HUES48 (cell line): ENCODE measurements at regions not wholly inside any gene's neighbourhood (a gene's known extent, or its start where the extent isn't known, plus 50 kb on each side); places are given as distances from the start of the nearest gene placed in this dataset.
A peak's percentile ranks its signal among the peaks of the same experiment; 100 is the strongest.
"Not testable (repeated sequence)": the region's sequence is repeated elsewhere in the genome, so short reads cannot be mapped to it uniquely, and the experiment has no call there.

Experiments
- H3K27ac ChIP-seq: one replicate; pipeline ENCODE4 v1.7.0; 2013; ENCODE audit warnings: low read depth, low read length, inconsistent platforms
- H3K27me3 ChIP-seq: 2 replicates; pipeline ENCODE4 v1.6.1; 2013; ENCODE audit warnings: mild to moderate bottlenecking, low read length; ENCODE audit not compliant: control insufficient read depth, insufficient read depth
- H3K36me3 ChIP-seq: 2 replicates; pipeline ENCODE4 v1.6.1; 2013; ENCODE audit warnings: low read length; ENCODE audit not compliant: control insufficient read depth, insufficient read depth
- H3K4me1 ChIP-seq: 2 replicates; pipeline ENCODE4 v1.6.1; 2013; ENCODE audit warnings: mild to moderate bottlenecking, low read length; ENCODE audit not compliant: control insufficient read depth, insufficient read depth
- H3K4me3 ChIP-seq: 2 replicates; pipeline ENCODE4 v1.5.1; 2013; ENCODE audit warnings: mild to moderate bottlenecking, low read depth, low read length
- H3K9ac ChIP-seq: 2 replicates; pipeline ENCODE4 v1.6.1; 2013; ENCODE audit warnings: mild to moderate bottlenecking, low read depth, low read length, moderate library complexity
- H3K9me3 ChIP-seq: 2 replicates; pipeline ENCODE4 v1.6.1; 2013; ENCODE audit warnings: low read length; ENCODE audit not compliant: control insufficient read depth, insufficient read depth

DNA sequence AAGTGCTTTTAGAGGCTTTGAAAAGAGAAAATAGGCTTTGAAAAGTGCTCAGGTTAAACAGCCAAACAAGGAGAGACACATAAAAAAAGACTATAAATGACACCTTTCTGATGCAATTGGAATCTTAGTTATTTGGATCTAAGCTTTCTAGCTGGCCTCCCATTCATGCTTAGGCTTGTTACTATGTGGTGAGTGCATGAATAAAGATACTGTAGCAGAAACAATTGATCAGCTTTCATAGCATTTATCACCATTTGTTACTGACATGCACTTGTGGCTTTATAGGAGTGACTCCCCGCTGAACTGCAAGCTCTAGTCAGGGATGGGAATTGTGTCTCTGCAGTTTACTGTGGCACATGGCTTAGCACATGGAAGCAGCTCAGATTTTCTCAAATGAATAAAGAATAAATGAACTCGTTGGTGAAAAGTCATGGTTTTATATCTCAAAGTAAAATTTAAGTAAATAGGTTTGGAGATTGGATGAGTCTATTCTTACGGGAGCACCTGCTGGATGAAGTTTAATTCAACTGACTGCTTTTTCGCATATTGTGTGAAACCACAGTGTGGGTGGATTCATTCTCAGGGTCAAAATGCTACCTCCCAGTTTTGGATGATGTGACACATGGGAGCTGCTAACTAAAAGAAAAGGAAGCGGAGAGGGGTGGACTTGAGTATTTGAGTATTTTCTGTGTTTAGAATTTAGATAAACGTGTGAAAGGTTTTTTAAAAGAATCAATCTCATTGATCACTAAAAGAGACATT is 91.1 kb upstream of the NOL4 start:
- Histone ChIP-seq H3K9ac (no peak overlapping the region), H3K4me1 (no peaks in the 10 kb centered on the region), H3K27me3 (no peaks in the 10 kb centered on the region), H3K27ac (no peak overlapping the region), H3K36me3 (no peaks in the 10 kb centered on the region), H3K9me3 (no peaks in the 10 kb centered on the region), H3K4me3 (no peak overlapping the region)

DNA sequence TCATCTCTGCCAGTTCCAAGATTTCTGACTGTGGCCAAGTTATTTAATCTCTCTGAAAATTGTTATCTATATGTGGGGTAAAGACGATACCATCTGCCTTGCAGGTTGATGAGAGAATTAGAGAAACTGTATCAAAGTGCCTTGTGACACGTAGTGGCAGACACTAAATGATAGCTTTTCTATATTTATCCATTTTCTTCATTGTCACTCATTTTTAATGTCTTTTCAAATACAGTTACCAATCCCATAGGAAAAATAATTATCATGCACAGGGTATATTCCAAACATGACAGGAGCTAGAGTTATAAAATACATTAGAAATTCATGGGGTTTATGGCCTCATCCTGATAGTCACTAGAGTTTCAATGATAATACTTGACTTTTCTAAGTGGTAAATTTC is 95.6 kb upstream of the NOL4 start:
- Histone ChIP-seq H3K36me3 (no peaks in the 10 kb centered on the region), H3K27ac (no peak overlapping the region), H3K4me3 (no peak overlapping the region), H3K27me3 (no peaks in the 10 kb centered on the region), H3K9ac (no peak overlapping the region), H3K4me1 (no peaks in the 10 kb centered on the region), H3K9me3 (no peaks in the 10 kb centered on the region)

DNA sequence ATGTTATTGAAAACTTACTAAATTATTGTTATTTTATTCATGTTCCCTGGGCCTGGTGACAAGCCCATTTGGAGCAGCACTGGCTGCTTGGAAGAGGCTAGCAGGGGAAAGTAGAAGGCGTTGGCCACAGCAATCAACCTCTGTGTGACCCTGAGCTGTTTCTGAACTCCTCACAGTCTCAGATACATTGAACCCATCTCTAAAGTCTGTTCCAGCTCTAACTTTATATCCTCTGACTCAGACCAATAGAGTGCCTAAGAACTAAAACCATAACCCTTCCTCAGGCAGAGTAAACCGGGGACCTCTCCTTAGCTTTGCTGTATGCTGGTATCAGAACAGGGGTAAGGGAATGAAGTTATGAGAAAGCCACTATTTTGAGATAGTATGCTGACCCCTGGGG is 96.4 kb upstream of the NOL4 start:
- no peaks in the 10 kb centered on the region for H3K36me3 ChIP-seq
- no peak overlapping the region for H3K27ac ChIP-seq
- no peaks in the 10 kb centered on the region for H3K9me3 ChIP-seq
- no peaks in the 10 kb centered on the region for H3K27me3 ChIP-seq
- H3K9ac ChIP-seq, result no peak overlapping the region
- H3K4me1 ChIP-seq, result no peaks in the 10 kb centered on the region
- H3K4me3 ChIP-seq, result no peak overlapping the region

DNA sequence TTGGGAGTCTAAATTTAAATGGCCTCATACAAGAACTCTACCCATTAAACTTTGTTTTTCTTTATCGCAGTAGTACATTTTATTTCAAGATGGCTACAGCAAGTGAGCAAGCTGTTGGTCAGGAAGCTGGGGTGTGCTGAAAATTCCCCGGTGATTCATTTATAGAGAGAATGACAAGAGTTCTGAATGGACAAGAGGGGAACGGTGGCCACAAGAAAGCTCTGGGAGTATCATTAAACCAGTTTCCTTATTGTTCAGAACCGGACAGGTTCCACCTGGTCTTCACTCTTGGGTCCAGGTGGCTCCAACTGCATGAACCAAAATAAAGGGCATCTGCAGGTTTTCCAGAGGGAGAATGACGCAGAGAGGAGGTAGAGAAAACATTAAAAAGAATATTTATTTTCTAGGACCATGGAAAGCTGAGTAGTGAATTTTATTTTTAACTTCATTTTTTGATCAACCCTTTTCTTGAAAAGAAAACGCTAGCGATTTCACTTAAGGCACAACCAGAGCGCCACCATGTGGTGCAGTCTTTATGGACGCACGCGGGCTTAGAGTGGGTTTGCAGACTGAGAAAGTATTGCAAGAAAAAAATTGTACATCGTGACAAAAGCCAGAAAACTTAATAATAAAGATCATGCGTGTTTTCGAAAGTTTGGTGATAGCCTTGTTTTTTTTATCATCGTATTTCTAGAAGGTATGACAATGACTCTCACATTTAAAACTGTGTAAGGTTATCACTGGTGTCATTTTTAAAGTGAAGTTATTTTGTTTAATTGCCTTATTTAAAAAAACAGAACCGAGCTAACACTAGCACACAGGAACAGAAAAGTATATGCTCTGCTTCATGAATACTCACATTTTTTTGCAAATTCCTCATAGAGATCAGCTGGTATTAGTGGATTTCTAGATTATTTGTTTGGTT is 97.9 kb upstream of the NOL4 start:
- H3K9ac ChIP-seq, result no peak overlapping the region
- H3K4me1 ChIP-seq, result no peaks in the 10 kb centered on the region
- H3K36me3 ChIP-seq, result no peaks in the 10 kb centered on the region
- no peaks in the 10 kb centered on the region for H3K27me3 ChIP-seq
- no peak overlapping the region for H3K27ac ChIP-seq
- no peak overlapping the region for H3K4me3 ChIP-seq
- no peaks in the 10 kb centered on the region for H3K9me3 ChIP-seq

DNA sequence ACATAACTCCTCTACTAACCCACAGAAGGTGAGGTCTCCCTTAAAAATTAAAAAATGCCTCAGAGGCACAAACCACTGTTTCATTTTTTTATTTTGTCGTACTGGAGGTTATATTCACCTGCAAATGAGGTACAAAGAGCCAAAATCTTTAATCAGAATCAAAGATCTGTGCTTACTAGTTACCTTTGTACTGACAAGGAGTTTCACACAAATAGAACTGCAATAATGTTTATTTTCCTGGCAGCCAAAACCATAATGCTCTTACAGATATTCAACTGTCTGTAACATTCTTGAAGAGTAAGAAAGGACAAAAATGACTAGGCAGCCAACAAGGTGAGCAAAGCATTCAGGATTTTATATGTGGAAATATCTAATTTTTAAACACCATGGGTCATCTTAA is 105.1 kb upstream of the NOL4 start:
- no peaks in the 10 kb centered on the region for H3K9me3 ChIP-seq
- no peaks in the 10 kb centered on the region for H3K27me3 ChIP-seq
- H3K27ac ChIP-seq, result no peak overlapping the region
- no peak overlapping the region for H3K4me3 ChIP-seq
- no peaks in the 10 kb centered on the region for H3K36me3 ChIP-seq
- H3K4me1 ChIP-seq, result no peaks in the 10 kb centered on the region; the same call in 1 of the 2 replicates
- no peak overlapping the region for H3K9ac ChIP-seq

DNA sequence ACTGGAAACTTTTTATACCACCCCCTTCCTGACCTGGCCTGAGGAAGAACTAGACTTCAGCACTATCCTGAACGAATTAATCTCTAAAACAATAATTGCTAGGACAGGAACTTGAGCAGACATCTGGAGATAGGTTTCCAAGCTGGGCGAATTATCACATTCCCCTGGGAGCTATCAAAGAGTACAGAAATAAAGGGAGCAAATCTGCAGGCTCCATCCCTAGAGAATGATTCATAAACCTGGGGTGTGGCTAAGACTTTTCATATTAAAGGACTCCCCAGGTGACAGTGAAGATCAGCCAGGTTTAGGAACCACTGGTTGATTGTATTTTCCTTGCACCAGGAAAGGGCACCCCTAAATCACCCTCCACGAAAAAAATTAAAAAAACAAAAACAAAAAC is 105.6 kb upstream of the NOL4 start:
- no peak overlapping the region for H3K9ac ChIP-seq
- no peaks in the 10 kb centered on the region for H3K27me3 ChIP-seq
- no peaks in the 10 kb centered on the region for H3K9me3 ChIP-seq
- H3K4me1 ChIP-seq, result no peaks in the 10 kb centered on the region; the same call in 1 of the 2 replicates
- 0 out of 2 replicates have a peak overlapping the region, but pooled peaks have one; percentile 27 for H3K4me3 ChIP-seq
- H3K36me3 ChIP-seq, result no peaks in the 10 kb centered on the region
- H3K27ac ChIP-seq, result no peak overlapping the region

DNA sequence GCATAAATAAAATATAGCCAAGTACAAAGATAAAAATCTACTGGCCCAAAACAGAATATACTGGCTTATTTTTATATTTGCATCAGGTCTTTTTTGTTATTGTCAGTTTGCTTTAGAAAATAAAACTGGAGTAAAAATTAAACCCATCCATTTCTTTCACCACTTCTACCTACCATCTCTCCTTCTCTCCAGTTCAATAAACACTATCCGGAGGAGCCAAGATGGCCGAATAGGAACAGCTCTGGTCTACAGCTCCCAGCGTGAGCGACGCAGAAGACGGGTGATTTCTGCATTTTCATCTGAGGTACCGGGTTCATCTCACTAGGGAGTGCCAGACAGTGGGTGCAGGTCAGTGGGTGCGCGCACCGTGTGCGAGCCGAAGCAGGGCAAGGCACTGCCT is 106.2 kb upstream of the NOL4 start:
- H3K9me3 ChIP-seq, H3K9ac ChIP-seq, H3K27me3 ChIP-seq, H3K27ac ChIP-seq, H3K4me1 ChIP-seq, H3K36me3 ChIP-seq: not testable (repeated sequence)
- H3K4me3 ChIP-seq, result peak overlapping the region; percentile 27; the same call in 1 of the 2 replicates

DNA sequence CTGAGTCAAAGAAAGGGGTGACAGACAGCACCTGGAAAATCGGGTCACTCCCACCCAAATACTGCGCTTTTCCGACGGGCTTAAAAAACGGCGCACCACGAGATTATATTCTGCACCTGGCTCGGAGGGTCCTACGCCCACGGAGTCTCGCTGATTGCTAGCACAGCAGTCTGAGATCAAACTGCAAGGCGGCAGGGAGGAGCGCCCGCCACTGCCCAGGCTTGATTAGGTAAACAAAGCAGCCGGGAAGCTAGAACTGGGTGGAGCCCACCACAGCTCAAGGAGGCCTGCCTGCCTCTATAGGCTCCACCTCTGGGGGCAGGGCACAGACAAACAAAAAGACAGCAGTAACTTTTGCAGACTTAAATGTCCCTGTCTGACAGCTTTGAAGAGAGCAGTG is 106.6 kb upstream of the NOL4 start:
- H3K9ac ChIP-seq, H3K4me1 ChIP-seq, H3K9me3 ChIP-seq, H3K27me3 ChIP-seq, H3K27ac ChIP-seq, H3K36me3 ChIP-seq: not testable (repeated sequence)
- 0 out of 2 replicates have a peak overlapping the region, but pooled peaks have one; percentile 27 for H3K4me3 ChIP-seq

DNA sequence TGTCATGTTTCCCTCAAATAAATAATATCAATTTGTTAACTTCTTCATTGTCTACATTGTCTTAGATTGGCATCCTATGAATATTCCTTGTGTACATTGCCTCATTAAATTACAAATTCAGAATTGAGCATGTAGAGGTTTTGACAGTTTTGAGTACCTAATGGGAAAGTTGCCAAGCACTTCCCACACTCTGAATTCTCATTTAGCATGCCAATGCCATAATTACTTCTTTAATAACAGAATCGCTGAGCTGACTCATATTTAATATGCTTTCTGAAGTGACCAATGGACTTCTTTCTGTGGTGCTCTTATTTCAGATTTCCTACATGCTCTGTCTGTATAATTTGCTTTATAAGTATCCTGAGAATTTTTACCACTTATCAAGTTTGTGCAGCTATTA is 114.4 kb upstream of the NOL4 start:
- no peak overlapping the region for H3K9ac ChIP-seq
- H3K36me3 ChIP-seq, result no peaks in the 10 kb centered on the region
- no peak overlapping the region for H3K27ac ChIP-seq
- H3K4me1 ChIP-seq, result no peaks in the 10 kb centered on the region
- no peaks in the 10 kb centered on the region for H3K9me3 ChIP-seq
- no peak overlapping the region for H3K4me3 ChIP-seq
- no peaks in the 10 kb centered on the region for H3K27me3 ChIP-seq

DNA sequence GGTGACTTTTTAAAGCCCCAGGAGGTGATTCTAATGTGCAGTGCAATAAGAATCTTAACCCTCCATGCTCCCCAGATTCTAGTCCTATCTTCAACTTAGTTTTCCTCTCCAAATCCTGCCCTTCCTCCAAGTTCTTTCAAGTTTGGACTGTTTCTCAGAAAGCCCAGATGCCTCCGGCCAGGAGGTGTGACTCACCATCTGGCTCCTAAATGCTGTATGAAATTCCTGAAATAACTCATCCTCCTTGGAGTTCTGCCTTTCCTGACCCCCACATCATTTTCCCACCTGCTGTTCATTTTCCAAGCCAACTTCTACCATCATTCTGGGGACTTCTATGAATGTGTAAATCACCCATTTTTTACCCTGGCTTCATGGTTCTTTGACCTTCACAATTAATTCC is 118.2 kb upstream of the NOL4 start:
- no peaks in the 10 kb centered on the region for H3K36me3 ChIP-seq
- H3K4me3 ChIP-seq, result no peak overlapping the region
- no peaks in the 10 kb centered on the region for H3K27me3 ChIP-seq
- no peak overlapping the region for H3K27ac ChIP-seq
- H3K9ac ChIP-seq, result no peak overlapping the region
- H3K9me3 ChIP-seq, result no peaks in the 10 kb centered on the region
- H3K4me1 ChIP-seq, result no peaks in the 10 kb centered on the region

DNA sequence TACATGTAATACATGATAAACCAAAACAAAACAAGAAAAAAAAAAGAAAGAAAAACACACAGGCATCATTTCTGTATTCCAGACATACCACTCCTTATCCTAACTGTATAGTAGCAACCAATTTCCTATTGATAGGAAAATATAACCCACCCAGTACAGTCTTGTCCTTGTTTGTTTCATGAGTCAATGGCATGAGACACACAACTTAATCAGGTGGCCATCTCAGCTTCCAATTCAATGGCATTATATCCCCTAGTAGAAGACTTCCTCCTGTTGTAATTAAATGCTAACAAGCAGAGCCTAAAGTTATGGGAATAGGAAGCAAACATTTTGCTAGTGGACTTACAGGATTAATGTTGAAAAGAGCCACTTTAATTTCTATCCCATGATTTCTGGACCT is 121.0 kb upstream of the NOL4 start:
- H3K4me3 ChIP-seq, result no peak overlapping the region
- no peaks in the 10 kb centered on the region for H3K4me1 ChIP-seq
- H3K9me3 ChIP-seq, result no peaks in the 10 kb centered on the region
- no peaks in the 10 kb centered on the region for H3K36me3 ChIP-seq
- H3K27ac ChIP-seq, result no peak overlapping the region
- H3K9ac ChIP-seq, result no peak overlapping the region
- H3K27me3 ChIP-seq, result no peaks in the 10 kb centered on the region
